ENCODE measurements at regions not wholly inside any gene's neighbourhood (a gene's known extent, or its start where the extent isn't known, plus 50 kb on each side); places are given as distances from the start of the nearest gene placed in this dataset.

- TF ChIP-seq CTCF (IDR thresholded peaks at IDR 0.05), result no peak
- TF ChIP-seq POLR2A (IDR thresholded peaks at IDR 0.05), result no peak
- Histone ChIP-seq H3K4me3 (peak overlapping the region in 1 of 3 donors; percentile 37), H3K4me1 (peaks cover 0 to 21% (median 6%) of the 10 kb centered on the region in 4 donors), H3K27me3 (no peaks in the 10 kb centered on the region), H3K9me3 (no peaks in the 10 kb centered on the region), H3K36me3 (no peaks in the 10 kb centered on the region), H3K27ac (peak overlapping the region in 1 of 3 donors; percentile 53)
- intact Hi-C loops (cut with DNase I), result loop anchor here in 1 of 2 donors (10.0 kb wide), 1 partner anchor 54 kb away; no protein-coding TSS in a partner anchor
- DNase-seq (peak in 1 of 3 donors; percentile 28), ATAC-seq (no peak)
- 81% methylated on average over 9 of the region's 9 CpGs for WGBS (ENCODE audit: insufficient coverage, low coverage, low lambda C conversion rate, missing lambda C conversion rate)
Observed at GRCh38 chr14:94679106-94679810, 67.1 kb downstream of the SERPINA3 start.

- ATAC-seq (no peak), DNase-seq (peak in 1 of 3 donors; percentile 26)
- no peak for TF ChIP-seq POLR2A (IDR thresholded peaks at IDR 0.05)
- TF ChIP-seq CTCF (IDR thresholded peaks at IDR 0.05), result no peak
- intact Hi-C loops (cut with DNase I), result loop anchor here in 1 of 2 donors (10.0 kb wide), 1 partner anchor 53 kb away; no protein-coding TSS in a partner anchor
- Histone ChIP-seq H3K36me3 (no peaks in the 10 kb centered on the region), H3K4me3 (no peak overlapping the region), H3K4me1 (peaks cover 0 to 21% (median 6%) of the 10 kb centered on the region in 4 donors), H3K9me3 (no peaks in the 10 kb centered on the region), H3K27me3 (no peaks in the 10 kb centered on the region), H3K27ac (no peak overlapping the region)
- no CpG with 5 or more reads among the region's 6 CpGs for WGBS (ENCODE audit: insufficient coverage, low coverage, low lambda C conversion rate, missing lambda C conversion rate)
Observed at GRCh38 chr14:94677747-94678146, 65.6 kb downstream of the SERPINA3 start.

GRCh38 chr14:94677213-94677612 is 65.0 kb downstream of the SERPINA3 start:
- intact Hi-C loops (cut with DNase I), result loop anchor here in 1 of 2 donors (10.0 kb wide), 1 partner anchor 52 kb away; no protein-coding TSS in a partner anchor
- 88% methylated on average over 3 of the region's 4 CpGs for WGBS (ENCODE audit: insufficient coverage, low coverage, low lambda C conversion rate, missing lambda C conversion rate)
- no peaks in the 10 kb centered on the region for H3K36me3 ChIP-seq
- peak in 1 of 3 donors; percentile 29 for DNase-seq
- no peak for ATAC-seq
- TF ChIP-seq POLR2A (IDR thresholded peaks at IDR 0.05) (no peak), CTCF (IDR thresholded peaks at IDR 0.05) (no peak)
- no peak overlapping the region for H3K27ac ChIP-seq
- no peaks in the 10 kb centered on the region for H3K27me3 ChIP-seq
- no peak overlapping the region for H3K4me3 ChIP-seq
- H3K4me1 ChIP-seq, result peaks cover 0 to 23% (median 6%) of the 10 kb centered on the region in 4 donors
- H3K9me3 ChIP-seq, result no peaks in the 10 kb centered on the region

GRCh38 chr14:94676495-94677185 is 64.4 kb downstream of the SERPINA3 start:
- no peaks in the 10 kb centered on the region for H3K27me3 ChIP-seq
- TF ChIP-seq CTCF (IDR thresholded peaks at IDR 0.05), result no peak
- TF ChIP-seq POLR2A (IDR thresholded peaks at IDR 0.05), result no peak
- 60% methylated on average over 3 of the region's 4 CpGs for WGBS (ENCODE audit: insufficient coverage, low coverage, low lambda C conversion rate, missing lambda C conversion rate)

More at GRCh38 chr14:94676495-94677185, 64.4 kb downstream of the SERPINA3 start:
- Histone ChIP-seq H3K4me3 (no peak overlapping the region), H3K36me3 (no peaks in the 10 kb centered on the region), H3K9me3 (no peaks in the 10 kb centered on the region), H3K27ac (no peak overlapping the region), H3K4me1 (peaks cover 0 to 25% (median 6%) of the 10 kb centered on the region in 4 donors)
- peak in 1 of 3 donors; percentile 10 for DNase-seq
- intact Hi-C loops (cut with DNase I), result loop anchor here in 1 of 2 donors (10.0 kb wide), 1 partner anchor 52 kb away; no protein-coding TSS in a partner anchor
- ATAC-seq, result no peak
